ENCODE measurements at regions not wholly inside any gene's neighbourhood (a gene's known extent, or its start where the extent isn't known, plus 50 kb on each side); places are given as distances from the start of the nearest gene placed in this dataset.
"Not testable (repeated sequence)": the region's sequence is repeated elsewhere in the genome, so short reads cannot be mapped to it uniquely, and the experiment has no call there.

GRCh38 chr21:41570791-41571355 is 62.9 kb upstream of the TMPRSS2 start:
- peak; percentile 67 for DNase-seq (ENCODE audit: low read depth)
- H3K4me3 ChIP-seq (ENCODE audit: low read depth, low read length): no peak overlapping the region
- no peak for TF ChIP-seq CTCF (IDR thresholded peaks at IDR 0.05; ENCODE audit: low read depth, low read length, missing control alignments)

- TF ChIP-seq CTCF (IDR thresholded peaks at IDR 0.05; ENCODE audit: low read depth, low read length, missing control alignments): no peak
- no peak overlapping the region for H3K4me3 ChIP-seq (ENCODE audit: low read depth, low read length)
- DNase-seq (ENCODE audit: low read depth): no peak
Measured at GRCh38 chr21:41568606-41569385, 60.8 kb upstream of the TMPRSS2 start.

- TF ChIP-seq CTCF (IDR thresholded peaks at IDR 0.05; ENCODE audit: low read depth, low read length, missing control alignments): no peak
- no peak overlapping the region for H3K4me3 ChIP-seq (ENCODE audit: low read depth, low read length)
- no peak for DNase-seq (ENCODE audit: low read depth)
Measured at GRCh38 chr21:41567901-41568510, 60.0 kb upstream of the TMPRSS2 start.

- H3K4me3 ChIP-seq (ENCODE audit: low read depth, low read length); DNase-seq (ENCODE audit: low read depth): not testable (repeated sequence)
Measured at GRCh38 chr21:41567237-41567636, 59.3 kb upstream of the TMPRSS2 start.

GRCh38 chr21:41566500-41567014 is 58.6 kb upstream of the TMPRSS2 start:
- no peak for DNase-seq (ENCODE audit: low read depth)
- no peak for TF ChIP-seq CTCF (IDR thresholded peaks at IDR 0.05; ENCODE audit: low read depth, low read length, missing control alignments)
- no peak overlapping the region for H3K4me3 ChIP-seq (ENCODE audit: low read depth, low read length)

GRCh38 chr21:41565550-41565949 is 57.6 kb upstream of the TMPRSS2 start:
- no peak for TF ChIP-seq CTCF (IDR thresholded peaks at IDR 0.05; ENCODE audit: low read depth, low read length, missing control alignments)
- H3K4me3 ChIP-seq (ENCODE audit: low read depth, low read length): no peak overlapping the region
- DNase-seq (ENCODE audit: low read depth): no peak

- no peak for TF ChIP-seq CTCF (IDR thresholded peaks at IDR 0.05; ENCODE audit: low read depth, low read length, missing control alignments)
- DNase-seq (ENCODE audit: low read depth): no peak
- H3K4me3 ChIP-seq (ENCODE audit: low read depth, low read length): no peak overlapping the region
Measured at GRCh38 chr21:41564871-41565274, 56.9 kb upstream of the TMPRSS2 start.
